Trophoblast cell (in vitro differentiated cells and primary cell): ENCODE measurements at regions not wholly inside any gene's neighbourhood (a gene's known extent, or its start where the extent isn't known, plus 50 kb on each side); places are given as distances from the start of the nearest gene placed in this dataset.

Experiments used
- DNase-seq, 2 donors: peaks; one replicate each; pipeline ENCODE4 v3.0.0-alpha.2; 2016
- H2AFZ ChIP-seq: 2 replicates; pipeline ENCODE4 v1.6.1; 2013; ENCODE audit warnings: low read length, moderate library complexity, mild to moderate bottlenecking; ENCODE audit not compliant: insufficient read depth, poor library complexity
- H2AK5ac ChIP-seq: 2 replicates; pipeline ENCODE4 v1.6.1; 2013; ENCODE audit warnings: mild to moderate bottlenecking, low read length
- H2BK120ac ChIP-seq: 2 replicates; pipeline ENCODE4 v1.6.1; 2013; ENCODE audit warnings: low read length, mild to moderate bottlenecking, moderate library complexity; ENCODE audit not compliant: insufficient read depth, poor library complexity
- H2BK12ac ChIP-seq: 2 replicates; pipeline ENCODE4 v1.6.1; 2013; ENCODE audit warnings: mild to moderate bottlenecking, low read length, moderate library complexity
- H2BK5ac ChIP-seq: 2 replicates; pipeline ENCODE4 v1.6.1; 2013; ENCODE audit warnings: low read length, low read depth, moderate library complexity, mild to moderate bottlenecking; ENCODE audit not compliant: poor library complexity
- H3K14ac ChIP-seq: 2 replicates; pipeline ENCODE4 v1.6.1; 2013; ENCODE audit warnings: mild to moderate bottlenecking, low read length
- H3K18ac ChIP-seq: 2 replicates; pipeline ENCODE4 v1.6.1; 2013; ENCODE audit warnings: mild to moderate bottlenecking, low read length
- H3K23ac ChIP-seq: 2 replicates; pipeline ENCODE4 v1.6.1; 2013; ENCODE audit warnings: low read length
- H3K27ac ChIP-seq: 2 replicates; pipeline ENCODE4 v1.5.1; 2013; ENCODE audit warnings: low read depth, mild to moderate bottlenecking, inconsistent platforms, low read length, moderate library complexity
- H3K27me3 ChIP-seq: 2 replicates; pipeline ENCODE4 v1.6.1; 2013; ENCODE audit warnings: inconsistent platforms, mild to moderate bottlenecking, low read length, moderate library complexity; ENCODE audit not compliant: insufficient read depth
- H3K36me3 ChIP-seq, 2 experiments: 1 replicate in 1 of 2; 2 replicates in 1 of 2; pipeline ENCODE4 v1.6.1; 2013; ENCODE audit warnings: low read length in 2 of 2, mild to moderate bottlenecking in 2 of 2, moderate library complexity in 1 of 2; ENCODE audit not compliant: insufficient read depth in 2 of 2, control insufficient read depth in 1 of 2
- H3K4ac ChIP-seq: 2 replicates; pipeline ENCODE4 v1.6.1; 2013; ENCODE audit warnings: low read depth, mild to moderate bottlenecking, low read length, moderate library complexity
- H3K4me1 ChIP-seq, 2 experiments: 1 replicate in 1 of 2; 2 replicates in 1 of 2; pipeline ENCODE4 v1.6.1; 2013; ENCODE audit warnings: low read length in 2 of 2, mild to moderate bottlenecking in 2 of 2, moderate library complexity in 1 of 2; ENCODE audit not compliant: insufficient read depth in 2 of 2, control insufficient read depth in 1 of 2
- H3K4me2 ChIP-seq: 2 replicates; pipeline ENCODE4 v1.6.1; 2013; ENCODE audit warnings: inconsistent platforms, mild to moderate bottlenecking, low read length, moderate library complexity
- H3K4me3 ChIP-seq: 2 replicates; pipeline ENCODE4 v1.5.1; 2013; ENCODE audit warnings: mild to moderate bottlenecking, low read depth, low read length, inconsistent platforms
- H3K79me1 ChIP-seq: one replicate; pipeline ENCODE4 v1.6.1; 2013; ENCODE audit warnings: low read length
- H3K79me2 ChIP-seq: 2 replicates; pipeline ENCODE4 v1.6.1; 2013; ENCODE audit warnings: low read length, mild to moderate bottlenecking; ENCODE audit not compliant: control insufficient read depth, insufficient read depth, poor library complexity
- H3K9ac ChIP-seq: 2 replicates; pipeline ENCODE4 v1.6.1; 2013; ENCODE audit warnings: mild to moderate bottlenecking, low read length
- H3K9me3 ChIP-seq: 2 replicates; pipeline ENCODE4 v1.6.1; 2013; ENCODE audit warnings: low read depth, mild to moderate bottlenecking, control low read depth, inconsistent platforms, low read length; ENCODE audit not compliant: insufficient read depth
- H4K12ac ChIP-seq: 2 replicates; pipeline ENCODE4 v1.6.1; 2013; ENCODE audit warnings: low read depth, mild to moderate bottlenecking, low read length, moderate library complexity
- H4K8ac ChIP-seq: 2 replicates; pipeline ENCODE4 v1.6.1; 2013; ENCODE audit warnings: low read depth, mild to moderate bottlenecking, low read length, moderate library complexity
- H4K91ac ChIP-seq: one replicate; pipeline ENCODE4 v1.6.1; 2013; ENCODE audit warnings: low read depth, mild to moderate bottlenecking, low read length, moderate library complexity
- WGBS: extraction: QIAGEN DNeasy Blood & Tissue Kit; methylation state at CpG from one replicate; pipeline ENCODE4 v1.1.7; 2013; ENCODE audit warnings: missing lambda C conversion rate; ENCODE audit not compliant: insufficient read length, insufficient coverage; ENCODE audit errors: extremely low coverage; 5-methylcytosine and 5-hydroxymethylcytosine counted together

GRCh38 chr9:117926031-117926658 is 221.9 kb downstream of the TLR4 start:
- no peak overlapping the region for H3K9ac ChIP-seq
- H3K4me2 ChIP-seq: no peak overlapping the region
- no peak overlapping the region for H3K4ac ChIP-seq
- no peaks in the 10 kb centered on the region for H3K36me3 ChIP-seq
- H4K8ac ChIP-seq: no peak overlapping the region
- no peaks in the 10 kb centered on the region for H3K9me3 ChIP-seq
- no peak overlapping the region for H3K4me3 ChIP-seq
- no peak overlapping the region for H2BK12ac ChIP-seq
- no peak overlapping the region for H3K14ac ChIP-seq
- no peaks in the 10 kb centered on the region for H3K27me3 ChIP-seq
- no peak overlapping the region for H4K12ac ChIP-seq
- no CpG with 5 or more reads among the region's 5 CpGs for WGBS
- no peak overlapping the region for H3K23ac ChIP-seq
- H2AFZ ChIP-seq: no peak overlapping the region
- H3K79me1 ChIP-seq: no peaks in the 10 kb centered on the region
- no peaks in the 10 kb centered on the region for H3K79me2 ChIP-seq
- H2BK120ac ChIP-seq: no peak overlapping the region
- no peak overlapping the region for H2BK5ac ChIP-seq
- no peak overlapping the region for H3K18ac ChIP-seq
- no peaks in the 10 kb centered on the region for H3K4me1 ChIP-seq
- no peak overlapping the region for H3K27ac ChIP-seq
- H4K91ac ChIP-seq: no peak overlapping the region
- no peak overlapping the region for H2AK5ac ChIP-seq
- DNase-seq: no peak

GRCh38 chr9:117927354-117927753 is 223.2 kb downstream of the TLR4 start:
- WGBS: no CpG with 5 or more reads among the region's 3 CpGs
- H3K9ac ChIP-seq: no peak overlapping the region

GRCh38 chr9:117929868-117930267 is 225.7 kb downstream of the TLR4 start:
- H2AFZ ChIP-seq: no peak overlapping the region

More at GRCh38 chr9:117927354-117927753, 223.2 kb downstream of the TLR4 start:
- no peak overlapping the region for H2BK12ac ChIP-seq
- no peaks in the 10 kb centered on the region for H3K36me3 ChIP-seq
- no peak overlapping the region for H3K4me3 ChIP-seq
- no peaks in the 10 kb centered on the region for H3K79me2 ChIP-seq
- no peak overlapping the region for H2BK5ac ChIP-seq
- no peaks in the 10 kb centered on the region for H3K9me3 ChIP-seq
- no peak for DNase-seq
- H4K12ac ChIP-seq: no peak overlapping the region
- no peak overlapping the region for H3K14ac ChIP-seq
- no peak overlapping the region for H4K8ac ChIP-seq
- H3K27ac ChIP-seq: no peak overlapping the region
- H2AFZ ChIP-seq: no peak overlapping the region
- no peak overlapping the region for H3K23ac ChIP-seq
- no peak overlapping the region for H3K18ac ChIP-seq
- no peaks in the 10 kb centered on the region for H3K4me1 ChIP-seq
- no peak overlapping the region for H2BK120ac ChIP-seq
- no peak overlapping the region for H4K91ac ChIP-seq
- no peak overlapping the region for H2AK5ac ChIP-seq
- H3K4me2 ChIP-seq: no peak overlapping the region
- no peaks in the 10 kb centered on the region for H3K27me3 ChIP-seq
- no peaks in the 10 kb centered on the region for H3K79me1 ChIP-seq
- H3K4ac ChIP-seq: no peak overlapping the region

GRCh38 chr9:117932585-117932984 is 228.4 kb downstream of the TLR4 start:
- no peak overlapping the region for H2AFZ ChIP-seq
- no peak overlapping the region for H2BK12ac ChIP-seq
- H4K8ac ChIP-seq: no peak overlapping the region
- no peak overlapping the region for H3K4me2 ChIP-seq
- no peaks in the 10 kb centered on the region for H3K27me3 ChIP-seq
- no peak overlapping the region for H3K9ac ChIP-seq
- H3K18ac ChIP-seq: no peak overlapping the region
- DNase-seq: no peak
- no peaks in the 10 kb centered on the region for H3K79me2 ChIP-seq
- H3K36me3 ChIP-seq: no peaks in the 10 kb centered on the region
- H4K91ac ChIP-seq: no peak overlapping the region
- no peak overlapping the region for H3K27ac ChIP-seq
- H3K4me1 ChIP-seq: peaks cover 0 to 8% of the 10 kb centered on the region in 2 experiments
- no peak overlapping the region for H2BK5ac ChIP-seq
- no peak overlapping the region for H4K12ac ChIP-seq
- no peak overlapping the region for H3K4me3 ChIP-seq
- no CpG with 5 or more reads among the region's 4 CpGs for WGBS
- H3K23ac ChIP-seq: no peak overlapping the region
- no peaks in the 10 kb centered on the region for H3K9me3 ChIP-seq
- H2BK120ac ChIP-seq: no peak overlapping the region
- H3K79me1 ChIP-seq: peaks cover 2% of the 10 kb centered on the region
- H3K14ac ChIP-seq: no peak overlapping the region
- H3K4ac ChIP-seq: no peak overlapping the region
- H2AK5ac ChIP-seq: no peak overlapping the region

More at GRCh38 chr9:117929868-117930267, 225.7 kb downstream of the TLR4 start:
- Histone ChIP-seq H3K79me2 (no peaks in the 10 kb centered on the region), H2AK5ac (no peak overlapping the region), H3K23ac (no peak overlapping the region), H3K36me3 (no peaks in the 10 kb centered on the region), H3K27me3 (no peaks in the 10 kb centered on the region), H4K8ac (no peak overlapping the region), H3K4me2 (no peak overlapping the region), H4K12ac (no peak overlapping the region), H3K27ac (no peak overlapping the region), H3K4ac (no peak overlapping the region), H2BK120ac (no peak overlapping the region), H3K14ac (no peak overlapping the region), H4K91ac (no peak overlapping the region), H2BK12ac (no peak overlapping the region), H3K4me1 (no peaks in the 10 kb centered on the region), H3K9ac (no peak overlapping the region), H3K9me3 (no peaks in the 10 kb centered on the region), H3K18ac (no peak overlapping the region), H3K4me3 (no peak overlapping the region), H3K79me1 (no peaks in the 10 kb centered on the region), H2BK5ac (no peak overlapping the region)
- no CpG with 5 or more reads among the region's 1 CpG for WGBS
- no peak for DNase-seq
